Panc1 (cell line): ENCODE measurements at regions not wholly inside any gene's neighbourhood (a gene's known extent, or its start where the extent isn't known, plus 50 kb on each side); places are given as distances from the start of the nearest gene placed in this dataset.

ENCODE experiments used
- ATAC-seq: fragments of 200-7000 bp; cut with Tn5 transposase; 2 replicates; pipeline ENCODE4 v1.9.1; 2020; ENCODE audit warnings: mild to moderate bottlenecking, moderate library complexity
- BruUV-seq: library from RNA; stranded (reverse); fragments of 400-500 nt; replicated peaks from 2 replicates; lab custom pipeline; 2021; lab: Mats Ljungman, UMichigan
- CTCF ChIA-PET: fragments of 300-600 bp; sonication (Branson Sonifier 250); formaldehyde crosslinking; loops from one replicate; lab custom pipeline; 2022; ENCODE audit warnings: antibody characterized with exemption; lab: Charles Lee
- POLR2A ChIA-PET: fragments of 300-600 bp; sonication (Branson Sonifier 250); formaldehyde crosslinking; loops from one replicate; lab custom pipeline; 2022; ENCODE audit warnings: antibody characterized with exemption; lab: Charles Lee
- DNase-seq: peaks from one replicate; pipeline ENCODE4 v3.0.0-alpha.2; 2010; ENCODE audit warnings: low read depth, low spot score
- H3K27ac ChIP-seq: 2 replicates; pipeline ENCODE4 v1.5.1; 2011; ENCODE audit warnings: mild to moderate bottlenecking, low read length, inconsistent platforms
- H3K27me3 ChIP-seq: fragments of 200-500 bp; sonication (Bioruptor generic); 2 replicates; pipeline ENCODE4 v1.6.0; 2014; ENCODE audit warnings: low read length, inconsistent platforms; ENCODE audit not compliant: control insufficient read depth, insufficient read depth
- H3K36me3 ChIP-seq: fragments of 200-500 bp; sonication (Bioruptor generic); 2 replicates; pipeline ENCODE4 v1.5.1; 2014; ENCODE audit warnings: inconsistent platforms, mild to moderate bottlenecking, low read length, moderate library complexity; ENCODE audit not compliant: control insufficient read depth, insufficient read depth
- H3K4me1 ChIP-seq: 2 replicates; pipeline ENCODE4 v1.5.1; 2011; ENCODE audit warnings: inconsistent platforms, mild to moderate bottlenecking, low read length, moderate library complexity; ENCODE audit not compliant: control insufficient read depth, insufficient read depth
- H3K4me3 ChIP-seq, 2 experiments: 2 replicates each; pipeline ENCODE4 v1.5.1; 2011 to 2012; ENCODE audit warnings: low read depth in 2 of 2, low read length in 2 of 2, mild to moderate bottlenecking in 2 of 2, inconsistent platforms in 1 of 2, moderate library complexity in 1 of 2
- H3K9me3 ChIP-seq: fragments of 200-500 bp; sonication (Bioruptor generic); 2 replicates; pipeline ENCODE4 v1.5.1; 2014; ENCODE audit warnings: low read depth, mild to moderate bottlenecking, inconsistent platforms, low read length, moderate library complexity; ENCODE audit not compliant: control insufficient read depth, insufficient read depth
- CTCF ChIP-seq: fragments of 450-650 bp; IDR thresholded peaks from 2 replicates; pipeline ENCODE4 v1.5.1; 2017; ENCODE audit warnings: mild to moderate bottlenecking
- POLR2AphosphoS5 ChIP-seq: IDR thresholded peaks from 2 replicates; pipeline ENCODE4 v1.6.1; 2012; ENCODE audit warnings: mild to moderate bottlenecking, low read depth, low read length, moderate library complexity
- REST ChIP-seq, 2 experiments: IDR thresholded peaks; 2 replicates each; pipeline ENCODE4 v1.6.1; 2011 to 2012; ENCODE audit warnings: low read depth in 2 of 2, control low read depth in 1 of 2, low read length in 1 of 2, mild to moderate bottlenecking in 1 of 2, moderate library complexity in 1 of 2; ENCODE audit not compliant: insufficient read depth in 1 of 2
- SIN3A ChIP-seq: IDR thresholded peaks from 2 replicates; pipeline ENCODE4 v1.6.1; 2012; ENCODE audit warnings: low read depth, mild to moderate bottlenecking, low read length, moderate library complexity, borderline replicate concordance; ENCODE audit not compliant: insufficient read depth
- TCF7L2 ChIP-seq: IDR thresholded peaks from 2 replicates; pipeline ENCODE4 v1.6.1; 2011; ENCODE audit warnings: mild to moderate bottlenecking, low read depth, low read length, inconsistent platforms
- in situ Hi-C: cut with HindIII; loops from 2 replicates; pipeline ENCODE4 v1.10.0; 2016; ENCODE audit warnings: low sequenced_read_pairs, low pct_unique_long_range_greater_than_20kb
- intact Hi-C: fragments of 100-400 bp; cut with micrococcal nuclease; formaldehyde crosslinking; loops from one replicate; pipeline ENCODE4 v1.10.0; 2022; ENCODE audit not compliant: unreplicated experiment

- Histone ChIP-seq H3K27me3 (peaks cover 6% of the 10 kb centered on the region; the same call in 1 of the 2 replicates), H3K4me1 (no peaks in the 10 kb centered on the region; the same call in 1 of the 2 replicates), H3K9me3 (no peaks in the 10 kb centered on the region), H3K27ac (no peak overlapping the region), H3K36me3 (no peaks in the 10 kb centered on the region), H3K4me3 (no peak overlapping the region)
- BruUV-seq: no TSS peak
- peak; percentile 15 for DNase-seq
- POLR2A ChIA-PET: no interaction called here
- ATAC-seq: peak; percentile 74; the same call in 1 of the 2 replicates
- intact Hi-C loops (loop anchor here (5.0 kb wide), 1 partner anchor 482 kb away; no protein-coding TSS in a partner anchor), in situ Hi-C loops (no loop called here)
- CTCF ChIA-PET: no interaction called here
- TF ChIP-seq TCF7L2: no peak
- peak; percentile 51; the same call in 1 of the 2 replicates for TF ChIP-seq CTCF
- no peak for TF ChIP-seq REST (IDR thresholded peaks at IDR 0.05; ENCODE audit: insufficient read depth in 1 of 2, low read depth in 2 of 2, low read length in 1 of 2)
These were observed 112.3 kb upstream of the NFIA start for GRCh38 chr1:60969971-60970509.

GRCh38 chr1:60965280-60965854, 117.0 kb upstream of the NFIA start:
- intact Hi-C loops (no loop called here), in situ Hi-C loops (no loop called here)
- H3K4me3 ChIP-seq: no peak overlapping the region
- no peaks in the 10 kb centered on the region for H3K27me3 ChIP-seq
- ATAC-seq (no peak), DNase-seq (no peak)
- TF ChIP-seq POLR2AphosphoS5: no peak
- no peak for TF ChIP-seq SIN3A
- no peak for TF ChIP-seq REST (IDR thresholded peaks at IDR 0.05; ENCODE audit: insufficient read depth in 1 of 2, low read depth in 2 of 2, low read length in 1 of 2)
- TF ChIP-seq CTCF: no peak
- POLR2A ChIA-PET: no interaction called here
- H3K36me3 ChIP-seq: no peaks in the 10 kb centered on the region
- H3K9me3 ChIP-seq: no peaks in the 10 kb centered on the region
- CTCF ChIA-PET: no interaction called here
- BruUV-seq: no TSS peak
- H3K4me1 ChIP-seq: no peaks in the 10 kb centered on the region
- no peak overlapping the region for H3K27ac ChIP-seq
